ENCODE measurements at regions not wholly inside any gene's neighbourhood (a gene's known extent, or its start where the extent isn't known, plus 50 kb on each side); places are given as distances from the start of the nearest gene placed in this dataset.

- TF ChIP-seq CTCF (IDR thresholded peaks at IDR 0.05; ENCODE audit: low read length) (no peak), EZH2 (optimal IDR thresholded peaks at IDR 0.05; ENCODE audit: low read depth, low read length) (no peak), EZH2phosphoT487 (IDR thresholded peaks at IDR 0.05; ENCODE audit: low read length) (no peak)
Measured at GRCh38 chr9:11158676-11159075, 545.9 kb upstream of the PTPRD start.

All from MM.1S (cell line).